ENCODE measurements at regions not wholly inside any gene's neighbourhood (a gene's known extent, or its start where the extent isn't known, plus 50 kb on each side); places are given as distances from the start of the nearest gene placed in this dataset.
A peak's percentile ranks its signal among the peaks of the same experiment; 100 is the strongest.

- H3K27ac ChIP-seq, result no peak overlapping the region
- peaks cover 0 to 8% of the 10 kb centered on the region in 2 donors for H3K9me3 ChIP-seq
- H3K4me1 ChIP-seq, result no peaks in the 10 kb centered on the region
- no peaks in the 10 kb centered on the region for H3K27me3 ChIP-seq
- DNase-seq (ENCODE audit: low spot score in 2 of 2), result no peak
- intact Hi-C loops (cut with DNase I), result no loop called here
- TF ChIP-seq CTCF (IDR thresholded peaks at IDR 0.05), result no peak
- H3K4me3 ChIP-seq, result no peak overlapping the region
- no peaks in the 10 kb centered on the region for H3K36me3 ChIP-seq
Observed at GRCh38 chr1:208866386-208866955, 622.3 kb upstream of the PLXNA2 start.

- Histone ChIP-seq H3K27ac (no peak overlapping the region), H3K36me3 (no peaks in the 10 kb centered on the region), H3K9me3 (peaks cover 0 to 8% of the 10 kb centered on the region in 2 donors), H3K4me3 (no peak overlapping the region), H3K27me3 (no peaks in the 10 kb centered on the region), H3K4me1 (no peaks in the 10 kb centered on the region)
- no peak for DNase-seq (ENCODE audit: low spot score in 2 of 2)
- intact Hi-C loops (cut with DNase I), result no loop called here
- TF ChIP-seq CTCF (IDR thresholded peaks at IDR 0.05), result no peak
Observed at GRCh38 chr1:208868554-208868953, 624.4 kb upstream of the PLXNA2 start.

GRCh38 chr1:208874915-208875314 lies 630.7 kb upstream of the PLXNA2 start:
- intact Hi-C loops (cut with DNase I), result no loop called here
- H3K36me3 ChIP-seq, result no peaks in the 10 kb centered on the region
- DNase-seq (ENCODE audit: low spot score in 2 of 2), result no peak
- no peak overlapping the region for H3K27ac ChIP-seq
- H3K27me3 ChIP-seq, result no peaks in the 10 kb centered on the region
- peaks cover 0 to 3% of the 10 kb centered on the region in 2 donors for H3K4me1 ChIP-seq
- H3K4me3 ChIP-seq, result no peak overlapping the region
- H3K9me3 ChIP-seq, result peaks cover 0 to 8% of the 10 kb centered on the region in 2 donors
- no peak for TF ChIP-seq CTCF (IDR thresholded peaks at IDR 0.05)

GRCh38 chr1:208879022-208879421 lies 634.8 kb upstream of the PLXNA2 start:
- H3K27ac ChIP-seq, result no peak overlapping the region
- no peaks in the 10 kb centered on the region for H3K9me3 ChIP-seq
- intact Hi-C loops (cut with DNase I), result no loop called here
- H3K4me3 ChIP-seq, result no peak overlapping the region
- H3K36me3 ChIP-seq, result no peaks in the 10 kb centered on the region
- TF ChIP-seq CTCF (IDR thresholded peaks at IDR 0.05), result no peak
- peaks cover 0 to 10% of the 10 kb centered on the region in 2 donors for H3K4me1 ChIP-seq
- no peaks in the 10 kb centered on the region for H3K27me3 ChIP-seq
- no peak for DNase-seq (ENCODE audit: low spot score in 2 of 2)

- no peaks in the 10 kb centered on the region for H3K36me3 ChIP-seq
- intact Hi-C loops (cut with DNase I), result no loop called here
- no peak for DNase-seq (ENCODE audit: low spot score in 2 of 2)
- no peaks in the 10 kb centered on the region for H3K27me3 ChIP-seq
- no peak overlapping the region for H3K4me3 ChIP-seq
- H3K27ac ChIP-seq, result peak overlapping the region in 1 of 2 donors; percentile 17
- peaks cover 0 to 10% of the 10 kb centered on the region in 2 donors for H3K4me1 ChIP-seq
- no peak for TF ChIP-seq CTCF (IDR thresholded peaks at IDR 0.05)
- no peaks in the 10 kb centered on the region for H3K9me3 ChIP-seq
Observed at GRCh38 chr1:208880433-208881100, 636.4 kb upstream of the PLXNA2 start.

Data from ascending aorta (tissue), 2 donors.